K562 (cell line): ENCODE measurements at regions not wholly inside any gene's neighbourhood (a gene's known extent, or its start where the extent isn't known, plus 50 kb on each side); places are given as distances from the start of the nearest gene placed in this dataset.

Experiments used
- BRD4 ChIP-seq: fragments of 200-600 bp; sonication (generic); IDR thresholded peaks from 2 replicates; pipeline ENCODE4 v1.6.1; 2017; ENCODE audit warnings: inconsistent platforms
- CHD2 ChIP-seq: IDR thresholded peaks from 2 replicates; pipeline ENCODE4 v1.6.1; 2011; ENCODE audit warnings: low read depth, low read length
- EZH2 ChIP-seq: IDR thresholded peaks from 2 replicates; pipeline ENCODE4 v1.6.1; 2012; ENCODE audit warnings: low read depth, mild to moderate bottlenecking, inconsistent platforms, low read length, borderline replicate concordance
- MED1 ChIP-seq: sonication (generic); formaldehyde crosslinking; IDR thresholded peaks from 2 replicates; pipeline ENCODE4 v1.8.1; 2023; ENCODE audit warnings: missing genetic modification reagents, borderline replicate concordance
- POLR2A ChIP-seq: fragments of 450-650 bp; conservative IDR thresholded peaks from 2 replicates; pipeline ENCODE4 v1.6.1; 2016
- RAD51 ChIP-seq: fragments of 450-650 bp; IDR thresholded peaks from 2 replicates; pipeline ENCODE4 v1.7.1; 2016; ENCODE audit warnings: low read depth, mild to moderate bottlenecking, borderline replicate concordance
- SIN3A ChIP-seq, 2 experiments: fragments of 150-350 bp in 1 of 2; IDR thresholded peaks; 2 replicates each; pipeline ENCODE4 v1.6.1; 2011 to 2016; ENCODE audit warnings: borderline replicate concordance in 2 of 2, low read depth in 2 of 2, low read length in 2 of 2, mild to moderate bottlenecking in 2 of 2, moderate library complexity in 2 of 2; ENCODE audit not compliant: control insufficient read depth in 1 of 2
- SIN3B ChIP-seq: fragments of 450-650 bp; IDR thresholded peaks from 2 replicates; pipeline ENCODE4 v1.6.1; 2017; ENCODE audit warnings: low read depth, mild to moderate bottlenecking, moderate library complexity
- SP1 ChIP-seq: sonication (generic); formaldehyde crosslinking; IDR thresholded peaks from 2 replicates; pipeline ENCODE4 v1.8.1; 2022; ENCODE audit warnings: mild to moderate bottlenecking, missing genetic modification reagents
- TAL1 ChIP-seq: fragments of 450-650 bp; IDR thresholded peaks from 2 replicates; pipeline ENCODE4 v1.6.1; 2016; ENCODE audit warnings: mild to moderate bottlenecking
- ZNF398 ChIP-seq: fragments of 250-450 bp; sonication (Bioruptor Pico); IDR thresholded peaks from 2 replicates; pipeline ENCODE4 v1.8.0; 2021; ENCODE audit warnings: moderate library complexity, mild to moderate bottlenecking, inconsistent platforms
- ZNF785 ChIP-seq: fragments of 250-450 bp; sonication (Bioruptor Pico); IDR thresholded peaks from 2 replicates; pipeline ENCODE4 v1.4.0; 2020; ENCODE audit warnings: mild to moderate bottlenecking
- TF ChIP-seq, protein P1 (sequence below), 3 experiments: IDR thresholded peaks in 2 of 3; conservative IDR thresholded peaks in 1 of 3; 2 replicates each; pipeline ENCODE4 v1.5.1; 2011 to 2012; ENCODE audit warnings: low read length in 3 of 3, mild to moderate bottlenecking in 3 of 3, control low read depth in 2 of 3, improper control_type of control experiment in 1 of 3, inconsistent platforms in 1 of 3, low read depth in 1 of 3, mixed read lengths in 1 of 3, moderate library complexity in 1 of 3; ENCODE audit not compliant: insufficient read depth in 2 of 3

GRCh38 chr1:188170411-188170810 is 1341.7 kb downstream of the PLA2G4A start:
- no peak for TF ChIP-seq SIN3B
- no peak for TF ChIP-seq EZH2
- no peak for TF ChIP-seq POLR2A
- no peak for TF ChIP-seq CHD2
- no peak for TF ChIP-seq ZNF398 (CRISPR knock-in tag)
- no peak for TF ChIP-seq SIN3A (IDR thresholded peaks at IDR 0.05; ENCODE audit: borderline replicate concordance in 2 of 2, control insufficient read depth in 1 of 2, low read depth in 2 of 2, low read length in 2 of 2)
- TF ChIP-seq, protein P1, sequence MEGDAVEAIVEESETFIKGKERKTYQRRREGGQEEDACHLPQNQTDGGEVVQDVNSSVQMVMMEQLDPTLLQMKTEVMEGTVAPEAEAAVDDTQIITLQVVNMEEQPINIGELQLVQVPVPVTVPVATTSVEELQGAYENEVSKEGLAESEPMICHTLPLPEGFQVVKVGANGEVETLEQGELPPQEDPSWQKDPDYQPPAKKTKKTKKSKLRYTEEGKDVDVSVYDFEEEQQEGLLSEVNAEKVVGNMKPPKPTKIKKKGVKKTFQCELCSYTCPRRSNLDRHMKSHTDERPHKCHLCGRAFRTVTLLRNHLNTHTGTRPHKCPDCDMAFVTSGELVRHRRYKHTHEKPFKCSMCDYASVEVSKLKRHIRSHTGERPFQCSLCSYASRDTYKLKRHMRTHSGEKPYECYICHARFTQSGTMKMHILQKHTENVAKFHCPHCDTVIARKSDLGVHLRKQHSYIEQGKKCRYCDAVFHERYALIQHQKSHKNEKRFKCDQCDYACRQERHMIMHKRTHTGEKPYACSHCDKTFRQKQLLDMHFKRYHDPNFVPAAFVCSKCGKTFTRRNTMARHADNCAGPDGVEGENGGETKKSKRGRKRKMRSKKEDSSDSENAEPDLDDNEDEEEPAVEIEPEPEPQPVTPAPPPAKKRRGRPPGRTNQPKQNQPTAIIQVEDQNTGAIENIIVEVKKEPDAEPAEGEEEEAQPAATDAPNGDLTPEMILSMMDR (IDR thresholded peaks at IDR 0.05 in 2 of 3, conservative IDR thresholded peaks at IDR 0.05 in 1 of 3; ENCODE audit: insufficient read depth in 2 of 3, low read depth in 1 of 3, low read length in 3 of 3): no peak
- no peak for TF ChIP-seq RAD51
- no peak for TF ChIP-seq BRD4
- no peak for TF ChIP-seq TAL1
- no peak for TF ChIP-seq SP1 (CRISPR knock-in tag)
- TF ChIP-seq ZNF785 (CRISPR knock-in tag): no peak
- TF ChIP-seq MED1 (CRISPR knock-in tag): no peak
